ENCODE measurements at regions not wholly inside any gene's neighbourhood (a gene's known extent, or its start where the extent isn't known, plus 50 kb on each side); places are given as distances from the start of the nearest gene placed in this dataset.

- TF ChIP-seq, protein P1, sequence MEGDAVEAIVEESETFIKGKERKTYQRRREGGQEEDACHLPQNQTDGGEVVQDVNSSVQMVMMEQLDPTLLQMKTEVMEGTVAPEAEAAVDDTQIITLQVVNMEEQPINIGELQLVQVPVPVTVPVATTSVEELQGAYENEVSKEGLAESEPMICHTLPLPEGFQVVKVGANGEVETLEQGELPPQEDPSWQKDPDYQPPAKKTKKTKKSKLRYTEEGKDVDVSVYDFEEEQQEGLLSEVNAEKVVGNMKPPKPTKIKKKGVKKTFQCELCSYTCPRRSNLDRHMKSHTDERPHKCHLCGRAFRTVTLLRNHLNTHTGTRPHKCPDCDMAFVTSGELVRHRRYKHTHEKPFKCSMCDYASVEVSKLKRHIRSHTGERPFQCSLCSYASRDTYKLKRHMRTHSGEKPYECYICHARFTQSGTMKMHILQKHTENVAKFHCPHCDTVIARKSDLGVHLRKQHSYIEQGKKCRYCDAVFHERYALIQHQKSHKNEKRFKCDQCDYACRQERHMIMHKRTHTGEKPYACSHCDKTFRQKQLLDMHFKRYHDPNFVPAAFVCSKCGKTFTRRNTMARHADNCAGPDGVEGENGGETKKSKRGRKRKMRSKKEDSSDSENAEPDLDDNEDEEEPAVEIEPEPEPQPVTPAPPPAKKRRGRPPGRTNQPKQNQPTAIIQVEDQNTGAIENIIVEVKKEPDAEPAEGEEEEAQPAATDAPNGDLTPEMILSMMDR (IDR thresholded peaks at IDR 0.05), result no peak
- TF ChIP-seq POLR2A (IDR thresholded peaks at IDR 0.05), result no peak
Observed at GRCh38 chr6:40116832-40117231, 182.6 kb upstream of the MOCS1 start.

All from gastroesophageal sphincter (tissue), 3 donors.